GM12872 (cell line): ENCODE measurements at regions not wholly inside any gene's neighbourhood (a gene's known extent, or its start where the extent isn't known, plus 50 kb on each side); places are given as distances from the start of the nearest gene placed in this dataset.

ENCODE experiments used
- CTCF ChIP-seq: IDR thresholded peaks from 3 replicates; pipeline ENCODE4 v1.5.1; 2011; ENCODE audit warnings: low read depth, mild to moderate bottlenecking, low read length, moderate library complexity; ENCODE audit not compliant: insufficient read depth

DNA sequence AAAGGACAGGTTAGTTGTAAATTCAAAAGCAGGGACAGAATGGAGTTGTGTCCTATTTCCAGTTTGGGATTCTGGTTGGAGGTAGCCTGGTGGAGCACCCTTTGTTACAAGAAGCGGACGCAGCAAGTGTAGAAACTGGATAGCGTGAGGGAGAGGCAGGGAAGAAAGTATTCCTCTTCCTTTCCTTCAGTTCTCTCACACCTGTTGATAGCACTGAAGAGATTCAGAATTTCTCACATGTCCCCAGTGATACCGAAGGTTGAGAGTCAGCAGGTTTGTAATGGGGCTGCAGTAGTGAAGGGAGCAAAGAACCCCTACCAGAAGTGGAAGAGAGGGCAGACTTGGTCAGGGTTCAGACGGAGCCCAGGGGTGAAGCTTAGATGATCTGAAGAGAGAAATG is 399.2 kb downstream of the SPRY2 start:
- no peak for TF ChIP-seq CTCF

DNA sequence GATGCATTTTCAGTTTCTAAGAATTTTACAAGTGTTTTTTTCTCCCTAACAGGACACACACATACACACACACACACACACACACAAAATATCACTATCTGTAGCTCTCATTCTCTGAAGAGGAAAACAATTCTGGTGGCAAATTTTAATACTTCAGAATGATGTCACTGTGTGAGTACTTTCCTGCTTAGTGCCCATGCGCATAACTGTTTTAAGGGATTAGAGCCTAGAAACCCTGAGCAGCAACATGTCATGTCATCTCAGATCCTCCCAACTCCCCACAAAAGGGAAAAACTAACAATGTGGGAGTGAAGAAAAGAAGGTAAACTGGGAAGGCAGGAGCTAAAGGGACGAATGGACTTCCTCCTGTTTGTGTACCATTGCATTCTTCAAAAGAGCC is 401.2 kb downstream of the SPRY2 start:
- no peak for TF ChIP-seq CTCF

GRCh38 chr13:79937771-79938216 is 403.1 kb downstream of the SPRY2 start:
- no peak for TF ChIP-seq CTCF

DNA sequence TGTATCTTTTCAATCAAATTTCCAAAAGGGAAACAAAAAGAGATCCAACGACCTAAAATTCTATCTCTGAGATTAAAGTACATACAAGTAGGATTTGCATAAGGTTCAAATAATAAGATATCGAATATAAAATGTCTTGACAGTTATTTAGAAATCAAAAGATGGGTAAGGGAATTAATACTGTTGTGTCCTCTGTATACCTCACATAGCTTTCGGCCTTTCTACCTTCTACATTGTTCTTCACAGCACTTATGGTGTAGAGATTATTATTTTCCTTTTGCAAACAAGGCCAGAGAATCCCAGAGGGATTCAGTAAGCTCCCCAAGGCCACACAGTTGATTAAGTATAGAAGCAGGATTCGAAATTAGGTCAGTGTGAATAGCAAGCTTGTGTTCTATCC is 403.6 kb downstream of the SPRY2 start:
- TF ChIP-seq CTCF, result no peak

- TF ChIP-seq CTCF, result no peak
These were observed 404.4 kb downstream of the SPRY2 start for GRCh38 chr13:79936368-79937136.

DNA sequence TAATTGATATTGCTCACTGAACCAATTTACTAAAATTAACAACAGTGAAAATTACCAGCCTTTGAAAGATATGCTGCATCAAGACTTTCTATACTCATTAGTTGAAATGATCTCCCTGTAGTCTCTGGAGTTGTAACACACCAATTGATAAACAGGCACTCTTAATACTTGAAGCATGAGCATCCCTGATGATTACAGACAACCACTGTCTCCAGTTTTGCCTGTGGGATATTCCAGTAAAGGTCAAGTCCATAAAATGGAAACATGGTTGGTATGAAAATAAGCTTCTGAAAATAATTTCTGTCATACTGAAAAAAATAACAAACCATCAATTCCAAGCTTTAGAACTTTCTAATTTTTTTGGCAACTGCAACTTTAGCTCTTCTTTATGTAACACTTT is 405.8 kb downstream of the SPRY2 start:
- TF ChIP-seq CTCF, result no peak

- no peak for TF ChIP-seq CTCF
These were observed 407.5 kb downstream of the SPRY2 start for GRCh38 chr13:79933389-79933788.
